ENCODE measurements at regions not wholly inside any gene's neighbourhood (a gene's known extent, or its start where the extent isn't known, plus 50 kb on each side); places are given as distances from the start of the nearest gene placed in this dataset.

DNA sequence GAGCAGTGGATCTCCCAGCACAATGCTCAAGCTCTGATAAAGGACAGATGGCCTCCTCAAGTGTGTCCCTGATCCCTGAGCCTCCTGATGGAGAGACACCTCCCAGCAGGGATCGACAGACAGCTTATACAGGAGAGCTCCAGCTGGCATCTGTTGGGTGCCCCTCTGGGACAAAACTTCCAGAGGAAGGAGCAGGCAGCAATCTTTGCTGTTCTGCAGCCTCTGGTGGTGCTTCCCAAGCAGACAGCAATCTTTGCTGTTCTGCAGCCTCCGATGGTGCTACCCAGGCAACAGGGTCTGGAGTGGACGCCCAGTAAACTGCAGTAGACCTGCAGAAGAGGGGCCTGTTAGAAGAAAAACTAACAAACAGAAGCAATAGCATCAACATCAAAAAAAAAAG, 349.3 kb upstream of the SPRY2 start:
- TF ChIP-seq, protein P1, sequence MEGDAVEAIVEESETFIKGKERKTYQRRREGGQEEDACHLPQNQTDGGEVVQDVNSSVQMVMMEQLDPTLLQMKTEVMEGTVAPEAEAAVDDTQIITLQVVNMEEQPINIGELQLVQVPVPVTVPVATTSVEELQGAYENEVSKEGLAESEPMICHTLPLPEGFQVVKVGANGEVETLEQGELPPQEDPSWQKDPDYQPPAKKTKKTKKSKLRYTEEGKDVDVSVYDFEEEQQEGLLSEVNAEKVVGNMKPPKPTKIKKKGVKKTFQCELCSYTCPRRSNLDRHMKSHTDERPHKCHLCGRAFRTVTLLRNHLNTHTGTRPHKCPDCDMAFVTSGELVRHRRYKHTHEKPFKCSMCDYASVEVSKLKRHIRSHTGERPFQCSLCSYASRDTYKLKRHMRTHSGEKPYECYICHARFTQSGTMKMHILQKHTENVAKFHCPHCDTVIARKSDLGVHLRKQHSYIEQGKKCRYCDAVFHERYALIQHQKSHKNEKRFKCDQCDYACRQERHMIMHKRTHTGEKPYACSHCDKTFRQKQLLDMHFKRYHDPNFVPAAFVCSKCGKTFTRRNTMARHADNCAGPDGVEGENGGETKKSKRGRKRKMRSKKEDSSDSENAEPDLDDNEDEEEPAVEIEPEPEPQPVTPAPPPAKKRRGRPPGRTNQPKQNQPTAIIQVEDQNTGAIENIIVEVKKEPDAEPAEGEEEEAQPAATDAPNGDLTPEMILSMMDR (IDR thresholded peaks at IDR 0.05) = no peak
- TF ChIP-seq POLR2A (IDR thresholded peaks at IDR 0.05) = no peak
